ENCODE measurements at regions not wholly inside any gene's neighbourhood (a gene's known extent, or its start where the extent isn't known, plus 50 kb on each side); places are given as distances from the start of the nearest gene placed in this dataset.
"Not testable (repeated sequence)": the region's sequence is repeated elsewhere in the genome, so short reads cannot be mapped to it uniquely, and the experiment has no call there.

DNA sequence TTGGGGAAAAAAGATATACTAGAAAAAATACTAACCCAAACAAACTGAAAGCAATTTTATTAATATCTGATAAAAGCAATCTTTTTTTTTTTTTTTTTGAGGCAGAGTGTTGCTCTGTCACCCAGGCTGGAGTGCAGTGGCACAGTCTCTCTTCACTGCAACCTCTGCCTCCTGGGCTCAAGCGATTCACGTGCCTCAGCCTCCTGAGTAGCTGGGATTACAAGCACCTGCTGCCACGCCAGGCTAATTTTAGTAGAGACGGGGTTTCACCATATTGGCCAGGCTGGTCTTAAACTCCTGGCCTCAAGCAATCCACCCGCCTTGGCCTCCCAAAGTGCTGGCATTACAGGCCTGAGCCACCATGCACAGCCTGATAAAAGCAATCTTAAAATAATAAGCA lies 467.5 kb upstream of the TNC start:
- not testable (repeated sequence) for DNase-seq

DNA sequence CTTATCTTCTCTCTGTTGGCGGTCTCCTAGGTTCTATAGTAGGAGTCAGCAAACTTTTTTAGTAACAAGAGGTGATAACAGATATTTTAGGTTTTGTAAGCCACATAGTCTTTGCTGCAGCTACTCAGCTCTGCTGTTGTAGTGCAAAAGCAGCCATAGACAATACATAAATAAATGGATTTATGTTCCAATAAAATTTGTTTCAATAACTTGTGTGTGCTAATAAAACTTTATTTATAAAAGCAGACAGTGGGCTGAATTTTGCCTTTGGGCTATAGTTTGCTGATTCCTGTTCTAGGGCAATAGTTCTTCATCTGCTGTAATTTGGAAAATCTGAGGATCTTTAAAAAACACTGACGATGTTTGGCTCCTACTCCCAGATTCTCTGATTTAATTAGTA lies 469.4 kb upstream of the TNC start:
- no peak for DNase-seq

DNA sequence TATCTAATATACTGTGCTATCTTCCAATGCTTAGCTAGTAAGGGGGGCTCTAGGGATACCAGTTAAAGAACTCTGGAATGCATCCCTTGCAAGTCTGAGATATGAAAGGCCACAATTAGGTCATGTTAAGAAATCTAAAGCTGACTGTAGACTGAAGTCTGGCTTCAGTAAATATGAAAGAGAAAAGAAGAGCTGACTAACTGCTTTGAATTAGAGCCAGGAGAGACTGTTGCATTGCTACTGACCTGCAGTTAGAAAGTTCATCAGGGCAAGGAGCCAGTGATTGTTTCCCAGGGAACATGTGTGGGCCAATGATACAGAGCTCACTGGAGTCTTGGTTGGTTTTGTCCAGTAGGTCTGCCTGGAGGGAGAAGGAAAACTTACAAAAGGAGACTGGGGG lies 472.1 kb upstream of the TNC start:
- no peak for DNase-seq

DNA sequence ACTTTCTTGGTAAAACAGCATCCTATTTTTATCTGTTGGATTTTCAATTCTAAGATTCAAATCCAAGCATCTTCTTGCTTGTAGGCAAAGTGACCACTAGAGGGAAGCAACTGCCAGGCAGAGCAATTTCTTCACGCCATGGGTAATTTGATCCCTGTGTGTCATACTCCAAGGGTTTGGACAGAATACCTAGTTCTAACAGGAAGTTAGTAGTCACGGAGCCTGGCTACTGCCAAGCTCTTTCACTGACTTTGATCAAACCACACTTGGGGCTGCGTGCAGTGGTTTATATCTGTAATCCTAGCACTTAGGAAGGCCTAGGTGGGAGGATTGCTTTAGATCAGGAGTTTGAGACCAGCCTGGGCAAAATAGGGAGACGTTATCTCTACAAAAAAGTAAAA lies 473.6 kb upstream of the TNC start:
- peak; percentile 65 for DNase-seq

DNA sequence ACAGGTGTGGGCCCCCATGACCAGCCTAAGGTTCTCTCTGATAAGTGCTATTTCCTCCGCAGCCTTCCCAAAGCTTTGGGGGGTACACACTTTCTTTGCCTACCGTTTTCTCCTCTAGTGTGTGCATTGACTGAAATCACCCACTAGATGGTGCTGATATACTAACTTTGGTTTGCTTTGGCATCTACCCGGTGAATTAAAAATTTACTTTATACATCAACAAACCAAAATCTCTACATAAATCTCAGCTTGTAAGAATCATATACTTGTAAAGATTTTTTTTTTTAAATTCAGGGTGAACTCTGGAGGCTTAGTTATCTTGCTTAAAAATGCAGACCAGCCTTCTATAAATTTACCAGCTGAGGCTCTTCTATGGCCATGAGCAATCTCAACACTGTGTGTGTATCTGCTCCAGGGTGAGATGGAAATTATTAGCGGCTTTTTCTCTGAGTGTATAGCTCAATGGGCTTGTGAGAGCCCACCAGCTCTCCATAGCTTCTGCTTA lies 475.7 kb upstream of the TNC start:
- peak; percentile 28 for DNase-seq

DNA sequence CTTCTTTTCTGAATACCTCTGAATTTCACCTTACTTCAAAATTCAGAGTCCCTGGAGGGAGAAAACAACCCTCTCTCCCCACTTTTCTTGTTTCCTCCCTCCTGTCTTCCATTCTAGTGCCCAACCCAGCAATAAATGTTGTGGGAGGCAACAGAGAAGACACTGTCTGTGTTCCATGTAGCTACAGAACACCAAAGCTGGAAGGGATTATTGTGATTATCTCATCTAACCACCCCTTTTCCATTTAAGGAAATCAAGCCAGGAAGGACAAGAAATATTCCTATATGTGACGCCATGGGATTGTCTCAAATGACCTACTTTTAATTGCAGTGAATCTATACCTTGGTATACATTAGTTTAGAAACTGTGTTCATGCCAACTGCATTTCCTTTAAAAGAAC lies 476.6 kb upstream of the TNC start:
- no peak for DNase-seq

DNA sequence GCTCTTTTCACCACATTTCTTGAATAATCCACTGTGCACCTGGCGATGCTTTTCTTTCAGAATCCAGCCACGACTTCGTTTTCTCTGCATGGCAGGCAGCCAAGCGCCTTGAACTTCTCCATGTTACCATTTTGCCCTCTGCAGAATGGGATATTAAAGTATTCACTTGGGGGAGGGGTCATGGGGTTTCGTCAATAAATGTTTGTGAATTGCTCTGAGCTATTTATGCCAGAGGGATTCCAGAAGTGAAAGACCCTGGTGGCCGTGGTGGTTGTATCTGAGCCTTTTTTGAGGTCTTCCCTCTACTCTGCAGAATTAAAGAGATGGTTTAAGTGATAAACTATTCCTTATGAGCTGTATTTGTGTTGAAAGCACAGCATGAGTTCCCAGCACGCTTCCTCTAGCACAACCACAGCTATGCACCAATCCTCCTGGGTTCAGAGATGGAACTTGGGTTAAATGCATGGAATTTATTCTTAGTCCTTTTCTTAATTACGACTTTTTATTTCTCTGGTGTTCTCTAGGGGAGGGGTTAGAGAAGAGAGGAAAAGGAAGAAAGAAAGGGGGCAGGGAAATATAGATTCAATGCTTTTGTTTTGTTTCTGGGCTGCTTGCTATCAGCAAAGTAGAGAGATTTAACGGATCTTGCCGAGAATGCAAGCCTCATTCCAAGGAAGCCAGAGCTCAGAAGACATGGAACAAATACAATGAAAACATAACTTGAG lies 478.2 kb upstream of the TNC start:
- no peak for DNase-seq

DNA sequence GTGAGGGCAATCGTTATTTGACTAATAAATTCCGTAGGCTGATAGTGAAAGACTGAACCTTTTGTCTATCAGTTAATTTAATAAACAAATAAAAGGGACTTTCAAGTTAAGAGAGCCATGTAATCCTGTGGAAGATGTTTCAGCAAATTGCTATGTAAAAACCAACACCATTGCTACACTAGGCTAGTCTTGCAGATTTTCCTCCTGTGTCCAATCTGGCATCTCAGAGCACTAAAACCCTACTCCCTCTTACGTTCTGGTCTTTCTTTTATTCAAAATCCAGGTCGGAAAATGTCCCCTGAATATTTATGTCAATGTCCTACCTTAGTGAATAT lies 478.8 kb upstream of the TNC start:
- DNase-seq: no peak

DNA sequence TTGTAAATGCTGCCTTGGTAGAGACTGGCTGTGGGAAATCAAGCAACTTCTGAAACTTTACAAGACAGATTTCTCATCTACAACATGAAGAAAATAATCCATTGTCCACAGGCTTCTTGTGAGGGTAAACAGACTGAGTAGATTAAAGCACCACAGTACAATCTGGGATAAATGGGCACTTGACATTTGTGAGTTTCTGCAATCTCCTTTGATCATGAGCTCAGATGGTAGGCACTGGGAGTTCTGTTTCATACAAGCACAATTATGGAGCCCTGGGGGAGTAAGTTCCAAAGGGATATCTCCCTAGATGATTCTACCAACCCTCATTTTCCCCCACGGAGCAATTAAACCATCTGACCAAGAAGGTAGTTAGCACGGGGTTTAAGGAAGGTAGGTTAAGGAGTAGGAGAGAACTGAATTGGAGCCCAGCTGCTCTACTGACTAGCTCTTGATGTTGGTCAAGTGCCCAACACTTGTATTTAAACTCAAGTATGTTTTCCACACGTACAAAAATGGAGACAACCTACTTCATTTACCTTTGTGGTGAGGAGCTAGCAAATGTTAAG lies 479.5 kb upstream of the TNC start:
- no peak for DNase-seq

DNA sequence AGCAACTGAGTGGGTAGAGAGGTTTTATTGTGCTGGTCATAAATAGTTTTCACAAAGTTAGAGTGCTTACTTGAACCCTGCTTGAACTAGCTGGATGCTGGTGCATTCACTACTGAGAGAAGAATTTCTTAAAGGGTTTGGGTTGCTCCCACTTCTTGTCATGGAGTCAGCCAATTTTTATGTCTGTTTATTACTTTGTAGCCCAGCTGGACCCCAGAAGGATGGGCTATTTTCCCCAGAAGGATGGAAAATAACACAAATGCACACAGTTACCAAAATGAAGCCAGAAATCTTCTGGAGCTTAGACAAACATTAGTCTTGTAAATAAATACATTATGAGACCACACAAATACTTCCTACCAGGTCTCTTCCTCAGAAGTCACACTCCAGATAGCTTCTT lies 480.8 kb upstream of the TNC start:
- DNase-seq: no peak

DNA sequence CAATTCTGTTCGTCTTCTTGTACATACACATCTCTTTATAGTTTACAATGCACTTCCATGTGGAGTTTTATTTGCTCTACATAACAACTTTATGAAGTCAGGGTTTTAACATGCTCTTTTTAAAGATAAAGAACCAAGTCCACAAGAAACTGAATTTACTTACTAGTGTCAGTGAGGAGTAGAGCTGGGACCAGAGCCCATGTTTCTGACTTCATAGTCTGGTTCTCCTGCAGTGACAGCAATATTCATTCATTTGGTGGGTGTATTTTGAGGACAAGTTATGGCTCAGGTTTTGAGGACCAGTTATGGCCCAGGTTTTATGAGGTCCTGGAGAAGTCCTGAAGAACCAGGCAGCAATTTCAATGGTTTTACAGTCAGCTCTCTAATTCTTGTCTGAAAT lies 481.9 kb upstream of the TNC start:
- no peak for DNase-seq

DNA sequence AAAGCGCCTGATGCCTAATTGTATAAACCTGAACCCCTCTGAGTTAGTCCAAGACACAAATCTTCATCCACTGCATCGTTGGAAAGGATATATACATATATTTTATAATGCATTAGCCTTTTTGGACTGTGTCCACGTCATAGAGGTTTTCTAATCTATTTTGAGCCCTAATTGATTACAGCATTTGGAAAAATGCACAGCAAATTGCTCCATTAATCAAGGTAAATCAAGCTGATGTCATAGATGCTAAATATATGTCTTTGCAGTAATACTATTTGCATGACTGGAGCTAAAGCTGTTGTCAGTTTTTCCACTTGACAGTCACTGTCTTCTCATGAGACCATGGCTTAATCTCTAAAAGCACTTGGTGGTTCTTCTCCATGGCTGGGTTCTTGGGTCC lies 483.5 kb upstream of the TNC start:
- DNase-seq: no peak

DNA sequence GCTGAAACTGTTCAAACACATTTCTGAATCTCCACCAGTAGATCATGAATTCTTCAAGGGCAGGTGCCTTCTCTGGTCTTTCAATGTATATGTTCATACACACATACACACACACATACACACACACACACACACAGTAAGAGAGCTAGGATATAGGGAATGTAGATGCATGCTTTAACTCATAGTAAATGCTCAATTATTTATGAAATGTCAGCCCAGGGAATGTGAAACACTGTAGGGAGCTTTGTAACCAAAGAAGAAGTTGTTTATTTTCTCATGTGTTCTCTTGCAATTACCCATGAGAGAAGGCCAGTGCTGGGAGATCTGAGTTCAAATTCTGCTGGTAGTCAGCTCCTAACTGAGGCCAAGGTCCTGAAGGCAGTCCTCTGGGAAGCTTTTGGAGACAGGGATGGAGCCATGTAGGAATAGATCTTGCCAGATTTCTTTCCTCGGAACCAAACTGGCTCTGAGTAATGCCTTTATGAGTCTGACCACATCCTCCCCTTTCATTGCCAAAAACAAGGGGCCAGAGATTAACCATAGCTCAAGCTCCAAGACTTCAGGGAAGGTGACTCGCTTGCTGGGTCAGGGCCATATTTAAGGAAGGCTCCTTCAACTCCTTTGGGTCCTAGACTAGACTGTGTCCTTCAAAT lies 487.0 kb upstream of the TNC start:
- no peak for DNase-seq

DNA sequence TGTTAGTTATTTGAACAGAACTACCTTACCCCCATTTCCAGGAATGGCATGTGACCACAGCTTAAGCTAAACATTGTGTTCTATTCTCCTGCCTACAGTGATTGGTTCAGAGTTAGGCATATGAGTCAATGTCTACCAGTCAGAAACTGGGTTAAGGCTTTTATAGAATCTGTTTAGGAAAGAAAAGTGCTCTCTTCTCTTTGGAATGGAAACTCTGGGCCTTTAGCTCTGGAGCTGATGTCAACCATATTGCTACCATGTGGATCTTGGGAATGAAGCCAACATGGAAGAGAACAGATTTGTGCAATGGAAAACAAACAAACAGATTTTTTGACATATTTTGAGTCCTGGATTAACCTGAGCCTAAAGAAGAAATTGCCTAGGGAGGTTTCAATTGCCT lies 488.9 kb upstream of the TNC start:
- DNase-seq: no peak

DNA sequence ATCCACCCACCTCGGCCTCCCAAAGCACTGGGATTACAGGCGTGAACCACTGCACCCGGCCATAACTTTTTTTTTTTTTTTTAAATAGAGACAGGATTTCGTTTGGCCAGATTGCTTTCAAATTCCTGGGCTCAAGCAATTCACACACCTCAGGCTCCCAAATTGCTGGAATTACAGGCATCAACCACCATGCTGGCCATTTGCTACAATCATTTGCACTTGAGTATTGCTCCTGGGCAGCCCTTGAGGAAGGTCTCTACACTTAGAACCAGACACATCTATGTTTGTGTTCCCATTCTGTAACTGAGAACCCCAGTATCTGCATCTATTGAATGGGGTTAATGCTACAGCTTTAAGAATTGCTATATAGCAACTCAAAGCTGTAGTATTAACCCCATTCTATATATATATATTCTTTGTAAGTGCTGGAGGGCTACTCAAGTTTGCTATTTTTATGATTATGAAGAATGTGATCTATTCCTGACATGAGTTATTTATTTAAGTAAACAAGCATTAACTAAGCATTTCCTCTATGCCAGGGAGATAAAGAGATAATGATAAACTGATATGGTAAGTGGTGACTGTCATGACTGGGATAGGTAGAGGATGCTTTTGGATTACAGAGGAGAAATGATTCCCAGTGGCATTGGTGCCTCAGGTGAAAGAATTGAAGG lies 496.5 kb upstream of the TNC start:
- no peak for DNase-seq

DNA sequence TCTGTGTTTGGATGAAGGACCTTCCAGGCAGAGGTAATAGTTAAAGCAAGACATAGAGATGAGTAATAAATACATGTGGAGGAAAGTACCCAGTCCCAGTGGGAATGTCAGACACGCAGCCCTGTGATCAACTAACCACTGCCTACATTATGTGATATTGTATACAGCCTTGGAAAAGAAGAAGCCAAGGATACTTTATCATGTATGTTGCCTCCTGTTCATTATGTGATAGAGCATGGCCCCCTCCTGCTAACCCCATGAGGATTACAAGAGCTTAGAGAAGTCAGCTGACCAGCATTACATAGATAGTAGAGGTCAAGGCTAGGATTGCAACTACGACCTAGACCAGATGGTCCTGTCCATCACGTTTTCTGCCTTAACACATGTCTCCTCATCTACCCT lies 497.0 kb upstream of the TNC start:
- no peak for DNase-seq

DNA sequence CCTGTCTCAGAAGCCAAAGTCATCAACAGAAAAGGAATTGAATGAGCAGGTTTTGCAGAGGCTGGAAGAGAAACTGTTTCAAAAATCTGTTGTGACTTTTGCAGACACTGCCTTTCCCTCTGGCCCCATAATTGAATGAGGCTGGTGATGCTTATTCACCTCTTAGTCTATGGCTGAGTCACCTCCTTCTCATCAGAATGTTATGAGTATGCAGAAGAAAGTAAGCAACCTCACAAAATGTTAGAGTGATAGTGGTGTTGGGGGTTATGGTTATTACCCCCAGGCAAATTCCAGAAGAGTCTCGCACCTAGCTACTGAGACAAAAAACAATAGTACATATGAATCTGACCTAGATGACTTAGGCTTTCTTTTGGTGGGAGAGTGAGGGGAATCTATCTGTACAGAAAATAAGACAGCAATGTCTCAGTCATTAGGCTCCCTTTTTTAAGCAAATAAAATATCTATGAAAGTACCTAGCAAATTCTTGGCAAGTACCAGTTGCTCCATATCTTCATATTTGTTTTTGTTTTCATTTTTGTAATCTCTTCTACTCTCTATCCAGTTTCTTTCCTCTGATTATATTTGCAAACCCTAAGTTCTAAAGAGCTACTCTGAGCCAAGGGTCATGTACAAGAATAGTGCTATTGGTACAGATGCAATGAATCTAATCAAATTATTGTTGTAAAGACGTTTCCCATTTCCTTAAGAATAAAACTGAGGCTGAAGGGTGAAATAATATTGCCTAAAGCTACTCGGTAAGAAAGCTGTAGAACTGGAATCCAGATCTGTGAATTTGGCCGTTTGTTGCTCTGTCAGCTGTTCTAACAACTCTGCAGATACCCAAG lies 498.1 kb upstream of the TNC start:
- DNase-seq: no peak

DNA sequence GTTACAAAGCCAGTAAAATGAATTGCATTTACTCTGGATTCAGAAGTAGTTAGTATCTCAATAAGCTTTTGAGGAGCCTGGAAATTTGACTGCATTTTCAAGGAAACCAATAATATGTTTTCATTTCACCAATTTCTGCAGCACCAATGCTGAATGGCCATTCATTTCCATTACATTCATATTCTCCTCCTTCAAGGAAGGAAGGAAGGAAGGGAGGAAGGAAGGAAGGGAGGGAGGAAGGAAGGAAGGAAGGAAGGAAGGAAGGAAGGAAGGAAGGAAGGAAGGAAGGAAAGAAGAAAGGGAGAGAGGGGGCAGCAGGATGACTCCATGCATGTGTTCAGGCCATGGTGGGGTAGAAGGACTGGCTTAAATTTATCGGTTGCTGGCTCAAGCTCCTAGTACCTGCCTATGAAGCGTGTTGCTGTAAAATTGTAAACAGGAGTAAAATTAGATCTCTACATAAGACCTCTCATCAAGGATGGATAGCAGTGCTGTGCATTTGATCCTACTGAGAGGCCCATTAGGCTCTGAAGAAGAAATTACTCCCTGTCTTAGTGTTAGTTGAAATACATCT lies 498.8 kb upstream of the TNC start:
- DNase-seq: no peak

DNA sequence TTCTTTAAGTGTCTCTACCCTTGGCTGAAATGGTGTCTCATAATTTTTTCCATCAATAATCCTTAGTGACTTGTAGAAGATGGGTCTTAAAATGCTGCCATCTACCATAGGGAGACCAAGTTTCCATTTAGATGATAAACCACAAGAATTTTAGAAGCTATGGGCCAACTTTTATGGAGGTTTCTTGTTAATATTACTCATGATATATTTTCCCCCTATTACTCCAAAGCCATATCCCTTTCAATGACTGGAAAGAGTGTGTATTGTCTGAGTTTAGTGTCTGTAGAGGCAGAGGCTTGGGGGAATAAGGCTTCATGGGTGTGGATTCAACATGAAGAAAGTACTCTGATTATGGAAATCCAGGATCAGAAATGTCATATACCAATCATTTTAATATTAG lies 507.3 kb upstream of the TNC start:
- DNase-seq: no peak

DNA sequence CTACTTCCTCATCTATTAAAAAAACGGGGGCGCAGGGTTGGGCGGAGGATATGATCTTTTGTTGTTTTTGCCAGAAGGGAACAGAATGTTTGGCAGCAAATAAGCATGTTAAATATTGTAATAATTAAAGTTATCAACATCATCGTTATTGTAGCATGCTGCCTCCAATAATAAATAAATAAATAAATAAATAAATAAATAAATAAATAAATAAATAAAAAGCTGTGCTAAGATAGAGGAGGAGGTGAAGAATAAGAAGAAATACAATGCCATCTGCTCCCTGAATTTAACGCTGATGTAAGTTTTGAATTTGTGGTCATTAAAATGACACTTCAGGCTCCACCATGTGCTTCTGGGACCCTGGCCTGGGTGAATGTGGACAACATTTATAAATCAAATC lies 508.0 kb upstream of the TNC start:
- no peak for DNase-seq

DNA sequence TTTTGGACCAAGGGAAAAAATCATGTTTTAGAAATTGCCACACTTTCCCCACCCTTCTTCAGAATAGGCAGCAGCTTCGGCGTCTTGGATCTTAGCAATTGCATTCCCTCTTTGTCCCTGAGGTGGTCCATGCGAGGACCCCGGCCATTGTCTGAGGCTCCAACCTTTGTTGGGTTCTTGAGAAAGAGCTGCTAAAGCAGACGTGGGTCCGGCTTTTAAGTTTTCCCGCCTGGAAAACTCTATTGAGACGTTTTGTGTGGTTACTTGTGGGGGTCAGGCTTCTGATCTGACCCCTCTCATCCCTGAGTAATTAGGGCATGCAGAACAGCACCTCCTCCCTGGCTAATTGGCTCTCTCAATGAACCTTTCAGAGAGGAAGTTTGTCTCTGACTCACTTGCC lies 509.6 kb upstream of the TNC start:
- DNase-seq: no peak

DNA sequence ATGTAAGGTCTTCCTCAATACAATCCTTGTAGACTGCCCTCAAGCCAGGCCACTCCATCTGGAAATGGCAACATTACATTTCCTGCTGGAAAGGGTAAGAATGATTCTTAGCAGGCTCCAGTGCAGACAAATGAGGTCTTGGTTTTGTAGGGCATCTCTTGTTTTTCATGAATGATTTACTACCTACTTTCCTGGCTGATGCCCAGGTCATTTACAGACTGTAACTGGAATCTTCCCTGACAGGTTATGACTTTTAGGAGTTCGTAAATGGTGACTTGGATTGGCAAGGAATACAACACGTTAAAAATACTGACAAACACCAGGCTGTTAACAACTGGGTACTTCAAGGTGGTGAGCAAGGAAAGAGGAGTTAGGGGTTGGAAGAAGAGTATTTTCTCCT lies 510.5 kb upstream of the TNC start:
- no peak for DNase-seq

All from NCI-H2171 (cell line).